Islet of Langerhans (tissue), 1 donor: ENCODE measurements at regions not wholly inside any gene's neighbourhood (a gene's known extent, or its start where the extent isn't known, plus 50 kb on each side); places are given as distances from the start of the nearest gene placed in this dataset.
A peak's percentile ranks its signal among the peaks of the same experiment; 100 is the strongest.

Experiments
- FAIRE-seq: peaks from one replicate; lab custom pipeline; 2011; peaks lifted over from hg19 to GRCh38; lab: Jason Lieb, UNC

- no peak for FAIRE-seq
Observed at GRCh38 chr12:74816398-74817175, 279.0 kb downstream of the ATXN7L3B start.

DNA sequence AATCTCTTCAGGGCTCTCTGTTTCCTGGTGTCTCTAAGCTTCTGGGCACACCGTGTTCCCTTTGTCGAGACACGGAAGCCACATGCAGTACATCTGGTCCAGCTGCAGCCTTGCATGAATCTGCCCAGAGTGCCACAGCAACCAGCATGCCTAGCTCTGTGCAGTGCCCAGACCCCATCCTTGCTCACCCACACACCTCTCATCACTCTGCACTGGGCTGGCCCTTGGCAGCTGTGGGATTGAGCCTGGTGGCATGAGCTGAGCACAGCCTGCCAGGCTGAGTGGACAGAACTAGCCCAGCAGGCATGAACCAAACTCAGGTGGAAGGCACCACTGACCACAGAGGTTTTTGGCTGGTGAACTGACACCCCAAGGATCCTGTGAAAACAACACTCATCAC lies 279.9 kb downstream of the ATXN7L3B start:
- no peak for FAIRE-seq

DNA sequence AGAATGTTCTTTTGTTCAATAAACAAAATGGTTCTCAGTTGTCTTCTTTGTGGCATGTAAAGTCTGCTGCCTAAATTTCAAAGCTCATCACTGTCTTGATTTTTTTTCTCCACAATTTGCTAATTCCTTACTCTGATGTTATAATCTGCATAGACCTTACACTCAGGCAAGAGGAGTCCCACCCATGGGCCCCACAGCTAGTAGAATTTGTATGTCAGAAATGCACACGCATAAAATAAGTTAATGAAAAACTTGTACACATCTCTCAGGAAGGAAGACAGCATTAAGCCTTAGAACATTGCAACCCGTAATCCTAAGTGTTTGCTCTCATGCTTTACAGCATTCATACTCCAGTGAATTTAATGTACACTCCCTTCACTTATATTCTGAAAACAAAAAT lies 280.8 kb downstream of the ATXN7L3B start:
- FAIRE-seq: no peak

- no peak for FAIRE-seq
Observed at GRCh38 chr12:74820324-74820723, 282.7 kb downstream of the ATXN7L3B start.

DNA sequence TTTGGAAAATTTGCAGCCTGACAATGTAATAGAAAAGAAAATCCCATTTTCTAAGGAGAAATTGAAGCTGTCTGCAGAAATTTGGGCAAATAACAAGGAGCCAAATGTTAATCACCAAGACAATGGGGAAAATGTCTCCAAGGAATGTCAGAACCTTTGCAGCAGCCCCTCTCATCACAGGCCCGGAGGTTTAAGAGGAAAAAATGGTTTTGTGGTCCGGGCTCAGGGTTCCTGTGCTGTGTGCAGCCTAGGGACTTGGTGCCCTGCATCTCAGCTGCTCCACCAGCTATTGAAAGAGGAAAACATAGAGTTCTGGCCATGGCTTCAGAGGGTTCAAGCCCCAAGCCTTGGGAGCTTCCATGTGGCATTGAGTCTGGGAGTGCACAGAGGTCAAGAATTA lies 298.9 kb downstream of the ATXN7L3B start:
- no peak for FAIRE-seq

GRCh38 chr12:74846116-74846515 lies 308.5 kb downstream of the ATXN7L3B start:
- no peak for FAIRE-seq

DNA sequence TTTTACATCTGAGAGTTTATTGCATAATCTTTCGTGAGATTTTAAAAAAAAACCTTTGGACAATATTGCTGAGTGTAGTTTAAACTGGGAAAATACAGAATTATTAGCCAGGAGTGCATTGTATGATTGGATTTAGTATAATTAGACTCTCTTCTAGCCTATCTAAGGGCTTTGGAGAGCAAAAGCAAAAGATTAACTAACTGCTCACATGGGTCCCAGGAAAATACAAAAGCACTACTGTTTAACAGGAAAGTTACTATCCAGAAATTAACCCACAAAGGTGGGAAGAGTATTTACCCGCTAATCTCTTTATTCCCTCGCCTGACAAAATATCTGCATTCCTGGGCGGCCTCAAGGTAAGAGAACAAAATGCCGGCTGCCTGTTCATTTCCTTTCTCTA lies 309.5 kb downstream of the ATXN7L3B start:
- no peak for FAIRE-seq

- no peak for FAIRE-seq
Observed at GRCh38 chr12:74848006-74848405, 310.4 kb downstream of the ATXN7L3B start.

DNA sequence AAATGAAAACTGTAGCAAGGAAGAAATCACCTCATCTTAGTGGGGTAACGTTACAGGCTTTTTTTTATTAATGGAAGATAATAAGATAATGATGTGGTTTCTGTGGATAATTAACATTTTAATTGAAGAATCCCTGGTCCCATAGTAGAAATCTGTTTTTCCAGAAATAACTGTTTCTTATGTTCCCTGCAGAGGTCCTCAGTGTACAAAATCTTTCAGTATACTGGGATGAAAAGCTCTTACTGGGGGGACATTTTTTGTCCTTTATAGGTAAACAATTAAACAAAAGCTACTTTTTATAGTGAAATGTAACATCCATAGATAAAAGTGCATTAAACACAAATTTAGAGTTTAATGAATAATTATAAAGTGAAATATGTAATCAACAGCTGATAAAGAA lies 312.2 kb downstream of the ATXN7L3B start:
- no peak for FAIRE-seq

DNA sequence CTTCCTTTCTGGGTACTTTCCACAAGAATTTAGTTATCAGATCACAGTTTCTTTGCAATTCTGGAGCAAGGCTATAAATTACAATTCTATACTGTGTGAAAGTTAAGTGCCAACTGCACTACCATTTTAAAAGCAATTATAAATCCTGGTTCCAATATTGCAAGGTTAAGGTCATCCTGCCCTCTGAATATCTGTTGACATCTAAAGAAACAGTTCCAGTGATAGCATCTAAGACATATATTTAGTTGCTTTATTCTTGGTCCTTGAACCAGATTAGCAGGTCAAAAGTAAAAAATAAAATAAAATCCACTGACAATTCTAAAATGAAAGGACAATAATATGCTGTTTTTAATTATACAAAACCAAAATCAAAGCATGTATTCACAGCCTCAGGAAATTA lies 334.2 kb downstream of the ATXN7L3B start:
- FAIRE-seq: no peak

DNA sequence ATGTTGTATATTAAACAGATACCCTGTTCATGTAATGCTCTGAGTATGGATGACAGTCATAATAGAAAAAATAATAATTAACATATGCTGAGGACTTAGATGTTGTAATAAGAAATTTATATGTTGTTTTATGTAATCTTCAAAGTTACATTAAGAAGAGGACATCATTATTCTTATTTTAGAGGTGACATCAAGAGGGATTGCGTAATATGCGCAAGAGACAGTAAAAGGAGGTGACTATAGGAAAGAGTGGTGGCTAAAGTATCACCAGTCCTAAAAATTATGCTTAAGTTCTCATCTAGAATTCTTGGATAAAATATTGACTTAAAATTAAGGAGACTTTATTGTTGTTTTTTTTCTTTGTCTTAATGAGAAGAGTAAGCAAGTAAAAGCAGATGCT lies 323.9 kb downstream of the KCNC2 start:
- FAIRE-seq: no peak

- no peak for FAIRE-seq
Observed at GRCh38 chr12:74889073-74889472, 320.6 kb downstream of the KCNC2 start.

DNA sequence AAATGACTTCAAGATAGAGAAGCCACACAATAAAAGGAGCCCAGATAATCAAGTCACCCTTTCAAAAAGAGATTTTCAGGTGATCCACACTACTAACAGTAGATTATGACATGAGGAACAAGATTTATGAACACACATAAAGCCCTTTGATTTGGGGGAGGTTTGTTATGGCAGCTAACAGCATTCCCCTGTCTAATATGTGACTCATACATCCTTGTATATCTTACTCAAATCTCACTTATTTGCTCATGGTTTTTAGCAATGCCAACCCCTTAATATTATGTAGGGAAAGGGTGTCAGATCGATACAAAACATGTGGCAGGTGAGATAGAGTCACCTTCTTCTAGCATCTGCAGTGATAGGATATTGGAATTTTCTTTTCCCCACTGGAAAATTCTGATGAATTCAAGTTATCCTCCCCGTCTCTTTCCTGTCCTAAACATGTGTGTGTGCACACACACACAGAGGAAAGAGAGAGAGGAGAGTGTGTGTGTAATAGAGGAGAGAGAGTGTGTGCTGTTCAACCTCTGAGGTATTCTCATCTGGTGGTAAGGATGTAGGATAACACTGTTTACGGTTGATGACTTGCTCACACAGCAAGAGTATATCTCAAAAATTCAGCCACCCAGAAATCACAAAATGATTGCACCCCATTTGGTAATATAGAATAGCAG lies 319.9 kb downstream of the KCNC2 start:
- FAIRE-seq: no peak

- peak; percentile 90 for FAIRE-seq
Observed at GRCh38 chr12:74890237-74890599, 319.4 kb downstream of the KCNC2 start.

DNA sequence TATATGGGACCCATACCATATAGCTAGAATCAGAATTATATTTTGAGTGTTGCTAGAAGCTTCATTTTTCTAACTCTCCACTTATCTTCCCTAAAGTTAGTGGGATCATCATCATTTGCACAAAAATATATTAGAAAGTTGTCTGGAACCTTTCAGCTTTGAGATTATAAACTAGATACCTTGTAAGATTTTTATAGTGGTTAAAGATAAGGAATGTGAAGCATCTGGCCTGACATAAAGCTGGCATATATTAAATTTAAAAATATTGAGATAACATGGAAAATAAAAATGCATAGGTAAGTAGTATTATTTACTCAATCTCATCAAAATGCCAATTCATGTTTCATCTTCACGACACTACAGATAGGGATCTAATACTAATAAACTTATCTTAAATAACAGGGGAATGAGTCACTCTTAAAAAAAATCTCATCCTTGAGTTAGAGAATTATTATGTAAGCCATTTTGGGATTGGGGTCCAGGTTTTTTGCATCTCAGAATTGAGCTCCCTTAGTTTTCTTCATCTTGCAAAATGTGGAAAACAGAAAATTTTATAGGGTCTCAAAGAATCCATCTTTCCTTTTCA lies 318.5 kb downstream of the KCNC2 start:
- no peak for FAIRE-seq

- no peak for FAIRE-seq
Observed at GRCh38 chr12:74892057-74892633, 317.5 kb downstream of the KCNC2 start.

GRCh38 chr12:74896186-74896585 lies 313.5 kb downstream of the KCNC2 start:
- no peak for FAIRE-seq

GRCh38 chr12:74897425-74898211 lies 312.0 kb downstream of the KCNC2 start:
- no peak for FAIRE-seq

- no peak for FAIRE-seq
Observed at GRCh38 chr12:74899031-74899829, 310.4 kb downstream of the KCNC2 start.

DNA sequence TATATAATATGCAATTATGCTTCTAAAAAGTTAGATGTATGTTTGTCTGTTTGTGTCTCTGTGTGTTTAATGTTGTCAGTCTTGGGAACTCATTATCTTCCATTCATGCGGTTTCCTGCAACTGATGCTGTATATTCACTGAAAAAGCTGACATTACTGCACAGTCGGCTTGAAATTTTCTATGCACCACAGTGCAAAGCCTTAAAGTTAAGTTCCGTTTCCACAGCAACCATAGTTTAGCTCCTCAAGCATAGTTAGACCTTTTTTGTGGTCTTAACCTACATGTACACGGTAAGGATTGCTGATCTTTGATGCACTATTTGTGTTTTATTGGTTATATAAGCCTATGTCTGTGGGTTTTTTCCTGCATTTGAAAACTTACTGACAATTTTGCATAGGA lies 309.4 kb downstream of the KCNC2 start:
- FAIRE-seq: no peak

- FAIRE-seq: no peak
Observed at GRCh38 chr12:74903522-74903921, 306.1 kb downstream of the KCNC2 start.

GRCh38 chr12:74906224-74906623 lies 303.4 kb downstream of the KCNC2 start:
- FAIRE-seq: no peak
